Mononuclear cell (primary cell): ENCODE measurements at regions not wholly inside any gene's neighbourhood (a gene's known extent, or its start where the extent isn't known, plus 50 kb on each side); places are given as distances from the start of the nearest gene placed in this dataset.

Source experiments
- H3K27me3 ChIP-seq: 2 replicates; pipeline ENCODE4 v1.6.0; 2011; ENCODE audit warnings: low read length, control low read depth; ENCODE audit not compliant: insufficient read depth
- H3K4me1 ChIP-seq: 2 replicates; pipeline ENCODE4 v1.5.1; 2011; ENCODE audit warnings: mild to moderate bottlenecking, low read length, control low read depth; ENCODE audit not compliant: insufficient read depth
- H3K4me3 ChIP-seq: 2 replicates; pipeline ENCODE4 v1.5.1; 2011; ENCODE audit warnings: mild to moderate bottlenecking, low read length, moderate library complexity
- H3K9me3 ChIP-seq: 2 replicates; pipeline ENCODE4 v1.5.1; 2011; ENCODE audit warnings: low read depth, mild to moderate bottlenecking, control low read depth, low read length

GRCh38 chr2:239905884-239906654 is 119.1 kb downstream of the NDUFA10 start:
- Histone ChIP-seq H3K4me1 (peaks cover 24% of the 10 kb centered on the region), H3K9me3 (no peaks in the 10 kb centered on the region), H3K27me3 (no peaks in the 10 kb centered on the region), H3K4me3 (no peak overlapping the region)

GRCh38 chr2:239905306-239905705 is 119.8 kb downstream of the NDUFA10 start:
- Histone ChIP-seq H3K27me3 (no peaks in the 10 kb centered on the region), H3K4me1 (peaks cover 16% of the 10 kb centered on the region), H3K9me3 (no peaks in the 10 kb centered on the region), H3K4me3 (no peak overlapping the region)

- Histone ChIP-seq H3K4me1 (peaks cover 8% of the 10 kb centered on the region), H3K9me3 (no peaks in the 10 kb centered on the region), H3K27me3 (no peaks in the 10 kb centered on the region), H3K4me3 (no peak overlapping the region)
Observed at GRCh38 chr2:239904496-239904895, 120.6 kb downstream of the NDUFA10 start.

GRCh38 chr2:239903803-239904202 is 121.3 kb downstream of the NDUFA10 start:
- Histone ChIP-seq H3K4me1 (peaks cover 5% of the 10 kb centered on the region), H3K27me3 (no peaks in the 10 kb centered on the region), H3K4me3 (no peak overlapping the region)

GRCh38 chr2:239903210-239903609 is 121.9 kb downstream of the NDUFA10 start:
- no peaks in the 10 kb centered on the region for H3K27me3 ChIP-seq
- H3K9me3 ChIP-seq, result no peaks in the 10 kb centered on the region
- no peak overlapping the region for H3K4me3 ChIP-seq
- H3K4me1 ChIP-seq, result no peaks in the 10 kb centered on the region

More at GRCh38 chr2:239903803-239904202, 121.3 kb downstream of the NDUFA10 start:
- no peaks in the 10 kb centered on the region for H3K9me3 ChIP-seq

GRCh38 chr2:239902749-239903201 is 122.4 kb downstream of the NDUFA10 start:
- H3K9me3 ChIP-seq, result no peaks in the 10 kb centered on the region
- H3K4me3 ChIP-seq, result no peak overlapping the region
- H3K4me1 ChIP-seq, result no peaks in the 10 kb centered on the region

GRCh38 chr2:239898292-239898925 is 126.7 kb downstream of the NDUFA10 start:
- Histone ChIP-seq H3K9me3 (no peaks in the 10 kb centered on the region), H3K4me3 (no peak overlapping the region), H3K4me1 (peaks cover 16% of the 10 kb centered on the region), H3K27me3 (no peaks in the 10 kb centered on the region)

More at GRCh38 chr2:239902749-239903201, 122.4 kb downstream of the NDUFA10 start:
- H3K27me3 ChIP-seq, result no peaks in the 10 kb centered on the region

- H3K4me3 ChIP-seq, result no peak overlapping the region
- H3K27me3 ChIP-seq, result no peaks in the 10 kb centered on the region
- peaks cover 16% of the 10 kb centered on the region for H3K4me1 ChIP-seq
- H3K9me3 ChIP-seq, result no peaks in the 10 kb centered on the region
Observed at GRCh38 chr2:239897596-239898235, 127.4 kb downstream of the NDUFA10 start.

- H3K9me3 ChIP-seq, result no peaks in the 10 kb centered on the region
- H3K4me1 ChIP-seq, result peaks cover 20% of the 10 kb centered on the region
- H3K27me3 ChIP-seq, result no peaks in the 10 kb centered on the region
- H3K4me3 ChIP-seq, result no peak overlapping the region
Observed at GRCh38 chr2:239896075-239896474, 129.1 kb downstream of the NDUFA10 start.

GRCh38 chr2:239895669-239896068 is 129.5 kb downstream of the NDUFA10 start:
- Histone ChIP-seq H3K9me3 (no peaks in the 10 kb centered on the region), H3K4me1 (peaks cover 20% of the 10 kb centered on the region), H3K4me3 (no peak overlapping the region), H3K27me3 (no peaks in the 10 kb centered on the region)

GRCh38 chr2:239895116-239895515 is 130.0 kb downstream of the NDUFA10 start:
- Histone ChIP-seq H3K4me1 (peaks cover 20% of the 10 kb centered on the region), H3K4me3 (no peak overlapping the region), H3K9me3 (no peaks in the 10 kb centered on the region), H3K27me3 (no peaks in the 10 kb centered on the region)

GRCh38 chr2:239894276-239894675 is 130.9 kb downstream of the NDUFA10 start:
- Histone ChIP-seq H3K4me3 (no peak overlapping the region), H3K4me1 (peaks cover 20% of the 10 kb centered on the region), H3K27me3 (no peaks in the 10 kb centered on the region), H3K9me3 (no peaks in the 10 kb centered on the region)

GRCh38 chr2:239893236-239893515 is 132.0 kb downstream of the NDUFA10 start:
- Histone ChIP-seq H3K4me3 (no peak overlapping the region), H3K9me3 (no peaks in the 10 kb centered on the region), H3K27me3 (no peaks in the 10 kb centered on the region), H3K4me1 (peaks cover 20% of the 10 kb centered on the region)

GRCh38 chr2:239892441-239893235 is 132.5 kb downstream of the NDUFA10 start:
- Histone ChIP-seq H3K4me3 (no peak overlapping the region), H3K27me3 (no peaks in the 10 kb centered on the region), H3K4me1 (peaks cover 20% of the 10 kb centered on the region), H3K9me3 (no peaks in the 10 kb centered on the region)

GRCh38 chr2:239891698-239892097 is 133.4 kb downstream of the NDUFA10 start:
- peaks cover 3% of the 10 kb centered on the region for H3K9me3 ChIP-seq
- H3K27me3 ChIP-seq, result no peaks in the 10 kb centered on the region
- peaks cover 20% of the 10 kb centered on the region for H3K4me1 ChIP-seq
- no peak overlapping the region for H3K4me3 ChIP-seq
